IMR-90 (cell line): ENCODE measurements at regions not wholly inside any gene's neighbourhood (a gene's known extent, or its start where the extent isn't known, plus 50 kb on each side); places are given as distances from the start of the nearest gene placed in this dataset.

Experiments used
- ATAC-seq: fragments of 200-7000 bp; cut with Tn5 transposase; 2 replicates; pipeline ENCODE4 v1.9.1; 2020; ENCODE audit warnings: low read depth, mild to moderate bottlenecking, moderate library complexity
- BruUV-seq: library from RNA; stranded (reverse); fragments of 400-500 nt; replicated peaks from 2 replicates; lab custom pipeline; 2021; lab: Mats Ljungman, UMichigan
- CTCF ChIA-PET: fragments of 300-600 bp; formaldehyde crosslinking; extraction: SDS; loops from one replicate; lab custom pipeline; 2021; ENCODE audit warnings: antibody characterized with exemption; lab: Yijun Ruan, JAX
- POLR2A ChIA-PET: fragments of 300-600 bp; sonication (Branson Sonifier 250); formaldehyde crosslinking; loops from one replicate; lab custom pipeline; 2022; ENCODE audit warnings: antibody characterized with exemption; ENCODE audit not compliant: unreplicated experiment; lab: Charles Lee
- DNase-seq: peaks from one replicate; pipeline ENCODE4 v3.0.0; 2013
- H2AFZ ChIP-seq: replicated peaks from 2 replicates; pipeline ENCODE3; 2013; ENCODE audit warnings: low read length, mild to moderate bottlenecking; ENCODE audit not compliant: poor library complexity
- H2AK5ac ChIP-seq: 2 replicates; pipeline ENCODE4 v1.6.1; 2013; ENCODE audit warnings: low read depth, low read length, inconsistent platforms
- H2AK9ac ChIP-seq: replicated peaks from 2 replicates; pipeline ENCODE3; 2013; ENCODE audit warnings: mild to moderate bottlenecking, low read depth, low read length, moderate library complexity; ENCODE audit not compliant: poor library complexity
- H2BK120ac ChIP-seq: 2 replicates; pipeline ENCODE4 v1.6.1; 2013; ENCODE audit warnings: low read depth, low read length, inconsistent platforms
- H2BK15ac ChIP-seq: 3 replicates; pipeline ENCODE4 v1.6.1; 2013; ENCODE audit warnings: low read depth, low read length, inconsistent platforms
- H2BK20ac ChIP-seq: 2 replicates; pipeline ENCODE4 v1.6.1; 2013; ENCODE audit warnings: low read depth, mild to moderate bottlenecking, inconsistent platforms, low read length, moderate library complexity
- H2BK5ac ChIP-seq: 2 replicates; pipeline ENCODE4 v1.6.1; 2013; ENCODE audit warnings: mild to moderate bottlenecking, low read depth, low read length, inconsistent platforms; ENCODE audit not compliant: poor library complexity, severe bottlenecking
- H3K14ac ChIP-seq: replicated peaks from 2 replicates; pipeline ENCODE4 v1.6.1; 2013; ENCODE audit warnings: low read depth, low read length, inconsistent platforms
- H3K18ac ChIP-seq: 2 replicates; pipeline ENCODE4 v1.6.1; 2013; ENCODE audit warnings: low read depth, low read length, control low read depth
- H3K23ac ChIP-seq: 2 replicates; pipeline ENCODE4 v1.6.1; 2013; ENCODE audit warnings: low read depth, low read length, inconsistent platforms
- H3K27ac ChIP-seq: 2 replicates; pipeline ENCODE4 v1.5.1; 2013; ENCODE audit warnings: mild to moderate bottlenecking, control low read depth, low read length; ENCODE audit not compliant: insufficient read depth
- H3K27me3 ChIP-seq: 2 replicates; pipeline ENCODE4 v1.6.1; 2013; ENCODE audit warnings: low read length; ENCODE audit not compliant: control insufficient read depth, insufficient read depth
- H3K36me3 ChIP-seq: 2 replicates; pipeline ENCODE4 v1.6.1; 2013; ENCODE audit warnings: low read length, mixed read lengths; ENCODE audit not compliant: control insufficient read depth, insufficient read depth
- H3K4ac ChIP-seq: 2 replicates; pipeline ENCODE4 v1.6.1; 2013; ENCODE audit warnings: low read depth, low read length, inconsistent platforms
- H3K4me1 ChIP-seq: 2 replicates; pipeline ENCODE4 v1.6.1; 2013; ENCODE audit warnings: low read length, mixed read lengths; ENCODE audit not compliant: control insufficient read depth, insufficient read depth
- H3K4me2 ChIP-seq: 2 replicates; pipeline ENCODE4 v1.6.1; 2013; ENCODE audit warnings: low read depth, mild to moderate bottlenecking, control low read depth, low read length, moderate library complexity
- H3K4me3 ChIP-seq: 2 replicates; pipeline ENCODE4 v1.5.1; 2013; ENCODE audit warnings: low read depth, mild to moderate bottlenecking, control low read depth, low read length, moderate library complexity; ENCODE audit not compliant: insufficient read depth
- H3K56ac ChIP-seq: 2 replicates; pipeline ENCODE4 v1.6.1; 2013; ENCODE audit warnings: low read length, inconsistent platforms; ENCODE audit not compliant: insufficient read depth; ENCODE audit errors: extremely low read depth
- H3K79me1 ChIP-seq, 2 experiments: 2 replicates each; pipeline ENCODE4 v1.6.1; 2013; ENCODE audit warnings: low read length in 2 of 2, inconsistent platforms in 1 of 2, low read depth in 1 of 2
- H3K9ac ChIP-seq: 2 replicates; pipeline ENCODE4 v1.6.1; 2013; ENCODE audit warnings: low read depth, low read length, control low read depth
- H3K9me1 ChIP-seq: 2 replicates; pipeline ENCODE4 v1.6.1; 2013; ENCODE audit warnings: low read length, inconsistent platforms; ENCODE audit not compliant: insufficient read depth
- H3K9me3 ChIP-seq: 2 replicates; pipeline ENCODE4 v1.6.1; 2013; ENCODE audit warnings: low read length; ENCODE audit not compliant: control insufficient read depth, insufficient read depth
- H4K20me1 ChIP-seq: 2 replicates; pipeline ENCODE4 v1.6.1; 2013; ENCODE audit warnings: low read length, inconsistent platforms; ENCODE audit not compliant: insufficient read depth
- H4K5ac ChIP-seq: 2 replicates; pipeline ENCODE4 v1.6.1; 2013; ENCODE audit warnings: mild to moderate bottlenecking, low read depth, low read length, control low read depth
- H4K8ac ChIP-seq, 2 experiments: 2 replicates each; pipeline ENCODE4 v1.6.1; 2013; ENCODE audit warnings: low read depth in 2 of 2, low read length in 2 of 2, control low read depth in 1 of 2, inconsistent platforms in 1 of 2
- H4K91ac ChIP-seq: 2 replicates; pipeline ENCODE4 v1.6.1; 2013; ENCODE audit warnings: low read depth, low read length, inconsistent platforms; ENCODE audit not compliant: insufficient read depth
- BHLHE40 ChIP-seq: fragments of 150-350 bp; IDR thresholded peaks from 2 replicates; pipeline ENCODE4 v1.6.1; 2016; ENCODE audit warnings: mild to moderate bottlenecking, low read depth, low read length
- CEBPB ChIP-seq: IDR thresholded peaks from 2 replicates; pipeline ENCODE4 v1.6.1; 2012; ENCODE audit warnings: low read depth, low read length, improper control_type of control experiment
- CHD1 ChIP-seq: IDR thresholded peaks from 2 replicates; pipeline ENCODE4 v1.6.1; 2012; ENCODE audit warnings: low read depth, low read length, improper control_type of control experiment
- FOS ChIP-seq: fragments of 150-350 bp; IDR thresholded peaks from 2 replicates; pipeline ENCODE4 v1.6.1; 2016; ENCODE audit warnings: low read depth, low read length
- MAFK ChIP-seq: IDR thresholded peaks from 2 replicates; pipeline ENCODE4 v1.6.1; 2012; ENCODE audit warnings: low read depth, low read length, improper control_type of control experiment
- MAZ ChIP-seq: IDR thresholded peaks from 2 replicates; pipeline ENCODE4 v1.6.1; 2012; ENCODE audit warnings: low read depth, mild to moderate bottlenecking, low read length, improper control_type of control experiment, moderate library complexity, borderline replicate concordance
- RAD21 ChIP-seq: IDR thresholded peaks from 2 replicates; pipeline ENCODE4 v1.6.1; 2012; ENCODE audit warnings: low read length, improper control_type of control experiment
- RCOR1 ChIP-seq: IDR thresholded peaks from 2 replicates; pipeline ENCODE4 v1.6.1; 2012; ENCODE audit warnings: mild to moderate bottlenecking, low read length, improper control_type of control experiment; ENCODE audit not compliant: insufficient replicate concordance
- RFX5 ChIP-seq: IDR thresholded peaks from 2 replicates; pipeline ENCODE4 v1.8.0; 2012; ENCODE audit warnings: low read depth, mild to moderate bottlenecking, low read length, moderate library complexity
- WGBS, 2 experiments: methylation state at CpG; one replicate each; pipeline versions ENCODE4 v1.1.5 to v1.1.7; 2013; ENCODE audit warnings: missing lambda C conversion rate in 2 of 2; ENCODE audit not compliant: insufficient read length in 1 of 2; ENCODE audit errors: extremely low coverage in 2 of 2; 5-methylcytosine and 5-hydroxymethylcytosine counted together
- dilution Hi-C: fragments of 300-500 bp; cut with HindIII; formaldehyde crosslinking; loops from one replicate; pipeline ENCODE4 v1.14.3; 2018; ENCODE audit warnings: low sequenced_read_pairs; ENCODE audit not compliant: unreplicated experiment
- in situ Hi-C: fragments of 300-500 bp; cut with MboI; formaldehyde crosslinking; loops from 3 replicates; pipeline ENCODE4 v1.14.3; 2019; ENCODE audit warnings: low sequenced_read_pairs, inconsistent platforms, mixed read lengths
- intact Hi-C: fragments of 100-400 bp; cut with micrococcal nuclease; formaldehyde crosslinking; loops from 2 replicates; pipeline ENCODE4 v1.10.0; 2022
- TF ChIP-seq, protein P1 (sequence below): fragments of 150-350 bp; IDR thresholded peaks from 2 replicates; pipeline ENCODE4 v1.6.1; 2016; ENCODE audit warnings: low read depth, mild to moderate bottlenecking, low read length, moderate library complexity, borderline replicate concordance
- TF ChIP-seq, protein P2 (sequence below): conservative IDR thresholded peaks from 2 replicates; pipeline ENCODE4 v1.5.1; 2012; ENCODE audit warnings: mild to moderate bottlenecking, low read depth, low read length, improper control_type of control experiment

- H2AK5ac ChIP-seq = no peak overlapping the region
- ATAC-seq (no peak), DNase-seq (peak; percentile 2)
- H3K36me3 ChIP-seq = no peaks in the 10 kb centered on the region
- H2BK5ac ChIP-seq = no peak overlapping the region
- no peaks in the 10 kb centered on the region for H3K9me1 ChIP-seq
- CTCF ChIA-PET = no interaction called here
- no peak overlapping the region for H3K56ac ChIP-seq
- no peak overlapping the region for H2BK20ac ChIP-seq
- H2BK120ac ChIP-seq = no peak overlapping the region
- H4K8ac ChIP-seq = no peak overlapping the region
- H3K27me3 ChIP-seq = no peaks in the 10 kb centered on the region
- no peak overlapping the region for H3K9ac ChIP-seq
- H3K4me2 ChIP-seq = no peak overlapping the region
- no peaks in the 10 kb centered on the region for H3K79me1 ChIP-seq
- POLR2A ChIA-PET = no interaction called here
- no peak overlapping the region for H3K4me3 ChIP-seq
- no peak overlapping the region for H2BK15ac ChIP-seq
- no peak overlapping the region for H4K91ac ChIP-seq
- in situ Hi-C loops = no loop called here
- H3K9me3 ChIP-seq = peaks cover 18% of the 10 kb centered on the region
- H3K4ac ChIP-seq = no peak overlapping the region
- no CpG with 5 or more reads among the region's 4 CpGs for WGBS, 2 experiments
- H3K27ac ChIP-seq = no peak overlapping the region
- BruUV-seq = no TSS peak
- intact Hi-C loops = no loop called here
- H4K20me1 ChIP-seq = no peaks in the 10 kb centered on the region
- no peak overlapping the region for H3K18ac ChIP-seq
- H2AFZ ChIP-seq = no peak overlapping the region
- H3K23ac ChIP-seq = no peak overlapping the region
- H4K5ac ChIP-seq = no peak overlapping the region
- no peak overlapping the region for H3K14ac ChIP-seq
- no peaks in the 10 kb centered on the region for H3K4me1 ChIP-seq
- dilution Hi-C loops = no loop called here
- no peak overlapping the region for H2AK9ac ChIP-seq
- TF ChIP-seq MAZ = no peak
- TF ChIP-seq, protein P1, sequence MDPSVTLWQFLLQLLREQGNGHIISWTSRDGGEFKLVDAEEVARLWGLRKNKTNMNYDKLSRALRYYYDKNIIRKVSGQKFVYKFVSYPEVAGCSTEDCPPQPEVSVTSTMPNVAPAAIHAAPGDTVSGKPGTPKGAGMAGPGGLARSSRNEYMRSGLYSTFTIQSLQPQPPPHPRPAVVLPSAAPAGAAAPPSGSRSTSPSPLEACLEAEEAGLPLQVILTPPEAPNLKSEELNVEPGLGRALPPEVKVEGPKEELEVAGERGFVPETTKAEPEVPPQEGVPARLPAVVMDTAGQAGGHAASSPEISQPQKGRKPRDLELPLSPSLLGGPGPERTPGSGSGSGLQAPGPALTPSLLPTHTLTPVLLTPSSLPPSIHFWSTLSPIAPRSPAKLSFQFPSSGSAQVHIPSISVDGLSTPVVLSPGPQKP = no peak
- TF ChIP-seq, protein P2, sequence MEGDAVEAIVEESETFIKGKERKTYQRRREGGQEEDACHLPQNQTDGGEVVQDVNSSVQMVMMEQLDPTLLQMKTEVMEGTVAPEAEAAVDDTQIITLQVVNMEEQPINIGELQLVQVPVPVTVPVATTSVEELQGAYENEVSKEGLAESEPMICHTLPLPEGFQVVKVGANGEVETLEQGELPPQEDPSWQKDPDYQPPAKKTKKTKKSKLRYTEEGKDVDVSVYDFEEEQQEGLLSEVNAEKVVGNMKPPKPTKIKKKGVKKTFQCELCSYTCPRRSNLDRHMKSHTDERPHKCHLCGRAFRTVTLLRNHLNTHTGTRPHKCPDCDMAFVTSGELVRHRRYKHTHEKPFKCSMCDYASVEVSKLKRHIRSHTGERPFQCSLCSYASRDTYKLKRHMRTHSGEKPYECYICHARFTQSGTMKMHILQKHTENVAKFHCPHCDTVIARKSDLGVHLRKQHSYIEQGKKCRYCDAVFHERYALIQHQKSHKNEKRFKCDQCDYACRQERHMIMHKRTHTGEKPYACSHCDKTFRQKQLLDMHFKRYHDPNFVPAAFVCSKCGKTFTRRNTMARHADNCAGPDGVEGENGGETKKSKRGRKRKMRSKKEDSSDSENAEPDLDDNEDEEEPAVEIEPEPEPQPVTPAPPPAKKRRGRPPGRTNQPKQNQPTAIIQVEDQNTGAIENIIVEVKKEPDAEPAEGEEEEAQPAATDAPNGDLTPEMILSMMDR = no peak
- no peak for TF ChIP-seq RAD21
- TF ChIP-seq FOS = no peak
- no peak for TF ChIP-seq BHLHE40
- TF ChIP-seq MAFK = no peak
- no peak for TF ChIP-seq CHD1
- no peak for TF ChIP-seq CEBPB
- TF ChIP-seq RFX5 = no peak
- no peak for TF ChIP-seq RCOR1
Measured at GRCh38 chr10:123287594-123288247, 133.5 kb downstream of the BUB3 start.
